SK-N-SH treated with all-trans-retinoic acid at 6 μM for 48 hours (cell line): ENCODE measurements at regions not wholly inside any gene's neighbourhood (a gene's known extent, or its start where the extent isn't known, plus 50 kb on each side); places are given as distances from the start of the nearest gene placed in this dataset.

Experiments used
- ARNTL ChIP-seq: fragments of 450-650 bp; formaldehyde crosslinking; IDR thresholded peaks from 2 replicates; pipeline ENCODE4 v1.5.0; 2020; ENCODE audit warnings: low read depth, mild to moderate bottlenecking, moderate library complexity, borderline replicate concordance
- CSDC2 ChIP-seq: fragments of 250-450 bp; sonication (Bioruptor Pico); IDR thresholded peaks from 2 replicates; pipeline ENCODE4 v1.5.0; 2020; ENCODE audit warnings: mild to moderate bottlenecking, moderate library complexity
- CSRNP3 ChIP-seq: fragments of 250-450 bp; sonication (Bioruptor Pico); IDR thresholded peaks from 2 replicates; pipeline ENCODE4 v1.5.1; 2021; ENCODE audit warnings: mild to moderate bottlenecking, moderate library complexity
- ESRRG ChIP-seq: fragments of 250-450 bp; sonication (Bioruptor Pico); IDR thresholded peaks from 2 replicates; pipeline ENCODE4 v1.6.1; 2021; ENCODE audit warnings: mild to moderate bottlenecking
- ISL1 ChIP-seq: fragments of 250-450 bp; sonication (Bioruptor Pico); IDR thresholded peaks from 2 replicates; pipeline ENCODE4 v2.1.2; 2022; ENCODE audit warnings: mild to moderate bottlenecking, moderate library complexity
- OSR1 ChIP-seq: fragments of 250-450 bp; sonication (Bioruptor Pico); IDR thresholded peaks from 2 replicates; pipeline ENCODE4 v1.8.0; 2022; ENCODE audit warnings: moderate library complexity, mild to moderate bottlenecking, inconsistent platforms
- PATZ1 ChIP-seq: fragments of 250-450 bp; sonication (Bioruptor Pico); IDR thresholded peaks from 2 replicates; pipeline ENCODE4 v1.8.0; 2020; ENCODE audit warnings: mild to moderate bottlenecking, moderate library complexity, borderline replicate concordance
- POU6F1 ChIP-seq: fragments of 250-450 bp; sonication (Bioruptor Pico); IDR thresholded peaks from 2 replicates; pipeline ENCODE4 v1.8.0; 2021; ENCODE audit warnings: low read depth, mild to moderate bottlenecking, moderate library complexity, borderline replicate concordance
- SNAI2 ChIP-seq: fragments of 250-450 bp; sonication (Bioruptor Pico); IDR thresholded peaks from 2 replicates; pipeline ENCODE4 v1.5.0; 2020; ENCODE audit warnings: mild to moderate bottlenecking, moderate library complexity
- TOX ChIP-seq: fragments of 250-450 bp; sonication (Bioruptor Pico); IDR thresholded peaks from 2 replicates; pipeline ENCODE4 v1.8.0; 2021; ENCODE audit warnings: mild to moderate bottlenecking, moderate library complexity, borderline replicate concordance
- TSHZ2 ChIP-seq: fragments of 250-450 bp; sonication (Bioruptor Pico); IDR thresholded peaks from 2 replicates; pipeline ENCODE4 v1.5.0; 2020; ENCODE audit warnings: mild to moderate bottlenecking, moderate library complexity
- ZFP30 ChIP-seq: fragments of 450-650 bp; formaldehyde crosslinking; IDR thresholded peaks from 2 replicates; pipeline ENCODE4 v1.5.0; 2022; ENCODE audit warnings: mild to moderate bottlenecking, moderate library complexity
- ZNF565 ChIP-seq: fragments of 450-650 bp; formaldehyde crosslinking; conservative IDR thresholded peaks from 2 replicates; pipeline ENCODE4 v1.5.0; 2020; ENCODE audit warnings: low read depth, mild to moderate bottlenecking, moderate library complexity
- ZNF70 ChIP-seq: fragments of 450-650 bp; formaldehyde crosslinking; IDR thresholded peaks from 2 replicates; pipeline ENCODE4 v1.5.0; 2020; ENCODE audit warnings: mild to moderate bottlenecking, moderate library complexity

- no peak for TF ChIP-seq TOX
- TF ChIP-seq ZNF565 (CRISPR knock-in tag): no peak
- TF ChIP-seq ZNF70 (CRISPR knock-in tag): no peak
- TF ChIP-seq TSHZ2 (CRISPR knock-in tag): no peak
- TF ChIP-seq ARNTL: no peak
- no peak for TF ChIP-seq ESRRG
- TF ChIP-seq POU6F1: no peak
- TF ChIP-seq ISL1 (CRISPR knock-in tag): no peak
- no peak for TF ChIP-seq OSR1 (CRISPR knock-in tag)
- TF ChIP-seq SNAI2 (CRISPR knock-in tag): no peak
- no peak for TF ChIP-seq CSDC2 (CRISPR knock-in tag)
- no peak for TF ChIP-seq PATZ1
- TF ChIP-seq CSRNP3 (CRISPR knock-in tag): no peak
- TF ChIP-seq ZFP30: no peak
Observed at GRCh38 chr2:21687589-21687988, 563.8 kb downstream of the TDRD15 start.
